Spleen (tissue), 7 donors: ENCODE measurements at regions not wholly inside any gene's neighbourhood (a gene's known extent, or its start where the extent isn't known, plus 50 kb on each side); places are given as distances from the start of the nearest gene placed in this dataset.

Experiments
- CTCF ChIP-seq, 11 experiments: fragments of 200-600 bp in 7 of 11; fragments of 450-650 bp in 4 of 11; sonication (generic) in 4 of 11; IDR thresholded peaks in 8 of 11; conservative IDR thresholded peaks in 3 of 11; 1 replicate in 7 of 11; 2 replicates in 4 of 11; pipeline versions ENCODE4 v1.4.0 to v1.8.0; 2016 to 2021; ENCODE audit warnings: antibody characterized with exemption in 11 of 11, inconsistent platforms in 4 of 11, mild to moderate bottlenecking in 1 of 11
- POLR2A ChIP-seq, 3 donors: fragments of 450-650 bp; IDR thresholded peaks; one replicate each; pipeline ENCODE4 v1.5.1; 2017; ENCODE audit warnings: antibody characterized with exemption in 3 of 3, mild to moderate bottlenecking in 1 of 3
- donor health status: DM: no; HTN: no; CAD: no; lungs with moderate emphysema.
- donor health status: DM: no; HTN: no; CAD: no.
- donor health status: DM: no; HTN: no; CAD: no.

- TF ChIP-seq CTCF (IDR thresholded peaks at IDR 0.05 in 8 of 11, conservative IDR thresholded peaks at IDR 0.05 in 3 of 11) = no peak
- TF ChIP-seq POLR2A (IDR thresholded peaks at IDR 0.05) = no peak
Measured at GRCh38 chr14:25394356-25394755, 344.4 kb upstream of the STXBP6 start.
